ENCODE measurements at regions not wholly inside any gene's neighbourhood (a gene's known extent, or its start where the extent isn't known, plus 50 kb on each side); places are given as distances from the start of the nearest gene placed in this dataset.

GRCh38 chr7:130897515-130898419 lies 163.8 kb upstream of the KLF14 start:
- DNase-seq, result no peak

- no peak for DNase-seq
Measured at GRCh38 chr7:130899071-130899560, 165.1 kb upstream of the KLF14 start.

- no peak for DNase-seq
Measured at GRCh38 chr7:130899638-130900401, 165.8 kb upstream of the KLF14 start.

- DNase-seq, result no peak
Measured at GRCh38 chr7:130900471-130901076, 166.6 kb upstream of the KLF14 start.

GRCh38 chr7:130901209-130901783 lies 167.3 kb upstream of the KLF14 start:
- no peak for DNase-seq

GRCh38 chr7:130902755-130903357 lies 168.8 kb upstream of the KLF14 start:
- DNase-seq, result no peak

GRCh38 chr7:130903358-130903974 lies 169.5 kb upstream of the KLF14 start:
- DNase-seq, result no peak

GRCh38 chr7:130904031-130904757 lies 170.2 kb upstream of the KLF14 start:
- DNase-seq, result no peak

GRCh38 chr7:130904792-130905191 lies 170.8 kb upstream of the KLF14 start:
- DNase-seq, result no peak

GRCh38 chr7:130906575-130906974 lies 172.6 kb upstream of the KLF14 start:
- DNase-seq, result no peak

GRCh38 chr7:130907439-130907838 lies 173.4 kb upstream of the KLF14 start:
- no peak for DNase-seq

GRCh38 chr7:130908345-130909160 lies 174.5 kb upstream of the KLF14 start:
- no peak for DNase-seq

GRCh38 chr7:130909161-130909836 lies 175.3 kb upstream of the KLF14 start:
- DNase-seq, result no peak

- DNase-seq, result no peak
Measured at GRCh38 chr7:130909881-130910672, 176.1 kb upstream of the KLF14 start.

GRCh38 chr7:130910949-130911944 lies 177.2 kb upstream of the KLF14 start:
- no peak for DNase-seq

GRCh38 chr7:130912082-130912861 lies 178.3 kb upstream of the KLF14 start:
- no peak for DNase-seq

All from GDM1 (cell line).